CD4-positive, alpha-beta T cell treated with Interleukin-4 for 4 hours (primary cell): ENCODE measurements at regions not wholly inside any gene's neighbourhood (a gene's known extent, or its start where the extent isn't known, plus 50 kb on each side); places are given as distances from the start of the nearest gene placed in this dataset.

Source experiments
- DNase-seq: peaks from one replicate; pipeline ENCODE4 v3.0.0-alpha.2; 2020

DNA sequence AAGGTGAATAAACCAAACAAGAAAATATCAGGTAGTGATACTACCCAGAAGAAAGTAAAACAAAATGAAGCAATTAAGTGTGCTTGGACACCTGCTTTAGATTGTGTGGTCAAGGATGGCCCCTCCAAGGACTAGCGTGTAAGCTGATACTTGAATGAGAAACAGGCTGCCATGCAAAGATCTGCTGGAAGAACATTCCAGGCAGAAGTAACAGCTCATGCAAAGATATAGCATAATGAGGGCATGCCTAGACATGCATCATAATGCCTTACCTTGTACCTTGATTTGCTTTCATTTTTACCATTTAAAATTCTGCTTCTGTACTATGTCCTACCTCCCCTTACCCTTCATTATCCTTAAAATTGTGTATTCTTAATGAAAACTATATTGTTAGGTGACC is 74.8 kb upstream of the HDAC9 start:
- DNase-seq, result no peak

DNA sequence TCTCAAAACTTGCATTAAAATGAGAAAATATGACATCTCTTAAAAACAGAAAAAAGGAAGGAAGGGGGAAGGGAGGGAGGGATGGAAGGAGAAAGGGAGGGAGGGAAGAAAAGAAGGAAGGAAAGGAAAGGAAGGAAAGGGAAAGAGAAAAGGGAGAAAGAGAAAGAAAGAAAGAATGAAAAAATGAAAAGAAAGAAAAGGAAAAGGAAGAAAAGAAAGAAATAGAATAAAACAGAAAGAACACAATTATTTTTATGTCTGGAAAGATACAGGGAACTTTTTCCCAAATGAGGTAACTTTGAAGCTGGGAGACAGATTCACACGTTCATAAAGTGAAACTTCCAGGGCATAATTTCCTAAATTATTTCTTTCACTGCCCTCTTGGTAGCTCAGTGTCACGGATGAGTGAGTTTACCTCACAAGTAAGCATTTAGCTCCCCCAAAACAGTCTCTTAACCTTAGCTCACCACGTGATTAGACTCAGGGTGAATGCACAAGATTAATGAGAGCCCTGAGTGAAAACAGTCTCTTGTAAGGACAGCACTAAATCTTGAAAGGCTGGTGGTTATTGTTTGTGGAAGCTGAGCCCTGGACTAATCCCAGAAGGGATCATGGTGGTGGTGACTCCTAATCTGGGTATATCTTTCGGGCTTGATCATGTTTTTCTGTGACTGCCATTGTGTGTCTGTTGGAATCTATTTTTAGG is 74.1 kb upstream of the HDAC9 start:
- no peak for DNase-seq

DNA sequence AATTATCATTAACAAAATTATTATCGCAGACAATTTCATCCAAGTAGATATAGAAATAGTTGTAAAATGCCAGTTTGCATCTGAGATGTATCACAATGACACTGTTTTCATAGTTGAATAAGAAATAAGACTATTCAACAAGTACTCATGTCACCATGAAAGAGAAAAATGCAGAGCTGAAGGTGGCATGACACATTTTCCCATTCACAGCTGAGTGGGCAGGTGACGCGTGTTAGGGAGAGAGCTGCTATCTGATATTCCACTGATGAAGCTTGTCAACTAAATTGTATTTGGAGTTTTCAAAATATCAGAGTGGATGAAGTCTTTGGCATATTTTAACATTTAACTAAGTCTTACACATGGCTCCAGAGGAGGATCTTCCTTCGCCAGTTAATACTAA is 70.3 kb upstream of the HDAC9 start:
- DNase-seq, result no peak

DNA sequence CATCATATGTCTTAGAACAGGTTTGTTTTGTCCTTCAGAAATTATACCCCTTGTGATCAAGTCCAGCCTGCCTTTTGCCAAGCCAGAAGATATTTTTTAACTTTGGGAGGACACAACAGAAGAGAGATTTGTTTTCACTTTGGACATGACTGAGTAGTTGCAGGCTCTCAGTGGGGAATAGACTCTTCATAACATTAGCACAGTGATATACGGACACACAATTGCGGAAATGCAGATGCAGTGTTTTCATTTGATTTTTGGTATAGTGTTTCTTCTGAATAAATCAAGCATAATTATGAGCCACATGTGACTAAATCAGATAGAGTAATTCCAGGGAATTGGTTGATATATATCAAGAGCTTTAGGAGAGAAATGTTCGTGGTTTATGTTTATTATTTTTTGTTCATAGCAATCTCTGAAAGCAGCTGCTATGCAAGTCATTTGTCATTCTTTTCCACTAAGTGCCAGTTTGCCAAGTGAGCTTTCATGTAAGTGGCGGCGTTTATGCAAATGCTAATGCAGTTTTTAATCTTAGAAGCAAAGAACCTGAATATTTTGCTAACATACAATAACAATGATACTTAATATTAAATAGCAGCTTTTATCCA is 69.6 kb upstream of the HDAC9 start:
- no peak for DNase-seq

DNA sequence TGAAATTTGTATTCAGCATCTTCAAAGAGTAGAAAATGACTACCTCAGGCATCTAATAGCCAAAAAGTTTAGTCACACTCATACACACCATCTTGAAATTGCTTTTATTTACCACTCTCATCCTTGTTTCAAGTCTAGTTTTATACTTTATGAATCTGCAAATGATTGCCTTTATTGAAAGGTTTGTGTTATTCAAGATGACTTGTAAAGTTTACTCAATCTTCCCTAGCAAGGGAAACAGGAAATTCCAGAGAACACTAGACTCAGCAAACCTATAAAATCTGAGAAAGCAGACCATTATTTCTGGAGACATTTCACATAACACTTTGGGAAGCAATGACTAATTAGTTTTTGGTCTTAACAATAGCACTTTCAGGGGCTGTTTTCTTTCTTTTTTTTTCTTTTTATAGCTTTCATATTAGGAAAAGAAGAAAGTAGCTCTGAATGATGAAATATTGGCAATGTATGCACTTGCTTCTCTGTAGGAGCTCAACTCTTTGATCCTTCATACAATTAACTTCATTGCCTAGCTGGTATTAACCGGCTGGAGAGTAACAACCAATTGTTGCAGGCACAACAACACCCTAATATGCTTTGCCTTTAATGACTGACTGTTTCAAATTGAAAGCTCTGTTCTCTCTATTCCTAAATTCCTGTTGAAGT is 68.9 kb upstream of the HDAC9 start:
- no peak for DNase-seq

DNA sequence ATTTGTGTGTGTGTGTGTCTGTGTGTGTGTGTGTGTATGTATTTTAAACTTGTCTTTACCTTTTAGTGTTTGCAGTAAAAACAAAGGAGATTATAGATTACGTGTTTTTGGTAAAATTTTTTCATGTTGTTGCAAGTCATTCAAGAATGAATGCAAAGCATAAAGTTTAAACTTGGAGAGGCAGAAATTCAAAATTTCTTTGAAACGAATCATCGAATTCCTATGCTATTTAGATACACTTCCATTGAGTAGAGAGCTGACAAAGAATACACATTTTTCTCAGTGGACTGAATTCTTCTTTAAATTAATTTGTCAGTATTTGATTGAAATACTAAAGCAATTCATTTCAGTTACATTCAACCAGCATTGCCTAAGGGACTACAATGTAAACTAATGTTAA is 66.0 kb upstream of the HDAC9 start:
- DNase-seq, result no peak

DNA sequence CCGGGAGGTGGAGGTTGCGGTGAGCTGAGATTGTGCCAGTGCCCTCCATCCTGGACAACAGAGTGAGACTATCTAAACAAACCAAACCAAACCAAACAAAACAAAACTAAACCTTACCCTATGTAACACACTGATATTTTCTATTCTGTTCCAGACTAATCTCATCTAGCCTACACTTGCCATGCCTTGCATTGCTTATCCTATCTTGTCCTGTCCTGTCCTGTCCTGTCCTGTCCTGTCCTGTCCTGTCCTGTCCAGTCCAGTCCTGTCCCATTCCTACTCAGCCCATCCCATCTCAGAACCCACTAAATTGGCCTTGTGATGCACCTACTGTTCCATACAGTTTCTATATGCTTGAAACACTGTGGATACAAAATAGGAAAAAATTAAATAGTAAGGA is 64.7 kb upstream of the HDAC9 start:
- DNase-seq, result no peak

DNA sequence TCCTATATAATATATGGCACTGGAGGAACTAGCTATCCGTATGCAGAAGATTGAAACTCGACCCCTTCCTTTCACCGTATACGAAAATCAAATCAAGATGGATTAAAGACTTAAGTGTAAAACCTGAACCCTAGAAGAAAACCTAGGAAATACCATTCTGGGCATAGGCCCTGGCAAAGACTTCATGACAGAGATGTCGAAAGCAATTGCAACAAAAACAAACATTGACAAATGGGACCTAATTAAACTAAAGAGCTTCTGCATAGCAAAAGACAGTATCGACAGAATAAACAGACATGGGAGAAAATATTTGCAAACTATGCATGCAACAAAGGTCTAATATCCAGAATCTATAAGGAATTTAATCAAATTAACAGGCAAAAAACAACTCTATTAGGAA is 61.4 kb upstream of the HDAC9 start:
- DNase-seq, result no peak

DNA sequence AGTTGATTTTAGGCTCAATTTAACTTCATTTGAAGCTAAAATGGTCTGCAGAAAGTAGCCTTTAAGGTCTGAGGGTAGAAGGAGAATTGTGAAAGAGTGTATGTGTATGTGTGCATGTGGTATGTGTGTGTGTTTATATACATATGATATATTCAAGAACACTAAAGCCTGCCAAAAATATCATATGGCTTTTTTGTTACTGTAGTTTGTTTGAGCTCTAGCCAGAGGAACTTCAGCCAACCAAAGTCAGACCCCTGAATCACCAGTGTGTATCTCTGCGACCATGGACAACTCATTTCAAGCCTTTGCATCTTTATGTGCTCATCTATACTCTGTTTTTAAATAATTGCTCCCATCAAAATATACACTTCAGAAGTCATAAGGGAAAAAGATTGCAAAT is 58.4 kb upstream of the HDAC9 start:
- no peak for DNase-seq

DNA sequence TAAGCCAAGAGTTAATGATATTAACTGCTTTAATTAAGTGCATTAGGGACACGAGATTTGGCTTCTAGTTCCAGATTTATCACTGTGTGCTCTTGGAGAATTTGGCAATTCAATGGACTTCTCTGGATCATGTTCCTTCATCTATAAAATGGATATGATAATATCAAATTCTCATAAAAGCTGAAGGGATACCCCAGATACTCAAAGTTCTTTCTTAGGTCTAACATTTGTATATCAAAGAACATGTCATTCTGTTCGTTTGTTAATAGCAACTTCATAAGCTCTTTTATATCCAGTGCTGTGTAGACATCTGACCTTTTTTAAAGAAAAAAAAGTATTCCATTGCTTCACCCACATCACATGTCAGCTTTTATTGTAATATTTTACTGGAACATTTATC is 54.6 kb upstream of the HDAC9 start:
- DNase-seq, result no peak

DNA sequence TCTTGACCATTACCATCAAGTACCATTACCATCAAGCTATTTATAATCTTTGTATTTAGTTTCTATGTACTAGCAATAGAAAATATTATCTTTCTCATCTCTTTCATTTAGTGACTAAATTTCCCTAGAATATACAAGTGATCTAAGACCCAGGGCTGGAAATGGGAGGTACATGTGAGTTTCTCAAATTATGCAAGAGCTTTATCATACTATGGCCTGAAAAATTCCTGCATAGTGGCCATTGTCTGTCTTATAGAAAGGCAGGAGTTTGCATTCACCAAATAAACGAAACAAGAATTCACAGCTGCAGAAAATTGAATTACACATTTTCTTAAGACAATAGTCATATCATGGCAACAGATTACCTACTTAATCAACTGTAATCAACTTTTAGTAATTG is 50.7 kb upstream of the HDAC9 start:
- DNase-seq, result no peak

DNA sequence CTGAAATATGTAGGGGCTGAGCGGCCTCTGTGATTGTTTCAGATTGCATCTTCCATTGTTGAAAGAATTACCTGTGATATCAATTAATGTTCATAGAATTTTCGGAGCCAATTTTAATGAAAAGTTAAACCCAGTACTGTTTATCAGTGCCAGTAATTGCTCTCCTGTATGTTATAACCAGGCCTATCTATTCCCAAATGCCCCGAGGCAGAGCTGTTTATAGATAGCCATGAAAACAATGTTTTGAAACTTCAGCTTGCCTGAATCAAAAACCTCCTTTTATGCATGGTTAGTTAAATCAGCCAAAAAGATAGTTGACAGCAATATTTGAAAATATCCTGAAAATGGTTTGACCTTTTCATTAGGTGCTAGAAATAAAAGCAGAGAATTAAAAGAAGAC is 50.1 kb upstream of the HDAC9 start:
- DNase-seq, result no peak
